Myocyte (in vitro differentiated cells): ENCODE measurements at regions not wholly inside any gene's neighbourhood (a gene's known extent, or its start where the extent isn't known, plus 50 kb on each side); places are given as distances from the start of the nearest gene placed in this dataset.

Source experiments
- DNase-seq: peaks from one replicate; pipeline ENCODE4 v3.0.0-alpha.2; 2012; ENCODE audit warnings: low read depth

GRCh38 chr2:116319001-116319400, 1495.5 kb upstream of the DDX18 start:
- no peak for DNase-seq

DNA sequence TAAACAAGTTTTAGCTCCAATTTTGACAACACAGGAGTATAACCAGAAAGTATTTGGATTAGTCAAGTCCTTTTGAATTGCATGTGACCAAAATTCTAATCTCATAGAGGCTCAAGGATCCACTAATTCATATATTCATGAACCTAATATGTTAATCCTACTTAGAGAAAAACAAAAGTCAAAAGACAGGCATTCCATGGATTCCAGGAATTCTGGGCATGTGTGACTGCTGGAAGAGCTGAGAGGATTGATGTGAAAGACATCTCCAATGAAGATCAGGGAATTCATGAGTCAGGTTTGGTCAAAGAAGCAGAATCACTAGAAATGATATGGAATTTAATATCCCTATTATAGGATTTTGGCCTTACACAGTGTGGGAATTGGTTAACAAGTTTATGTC, 1494.6 kb upstream of the DDX18 start:
- no peak for DNase-seq

DNA sequence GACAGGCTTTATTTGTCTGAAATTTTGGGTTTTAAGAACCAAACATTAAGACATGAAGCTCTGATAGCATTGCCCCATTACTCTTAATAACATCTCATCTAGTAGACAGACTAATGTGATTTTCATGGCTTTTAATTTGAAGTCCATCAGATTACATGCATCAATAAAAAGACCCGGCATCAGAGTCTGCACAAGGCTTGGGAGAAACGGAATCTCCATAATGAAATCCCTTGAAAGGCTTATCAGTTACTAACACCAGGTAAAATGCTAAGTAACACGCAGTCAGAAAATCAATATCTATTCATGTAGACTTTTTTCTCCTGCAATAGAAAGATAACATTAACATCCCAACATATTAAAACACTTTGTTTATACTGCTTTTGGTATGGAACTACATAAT, 1485.2 kb upstream of the DDX18 start:
- DNase-seq = no peak

DNA sequence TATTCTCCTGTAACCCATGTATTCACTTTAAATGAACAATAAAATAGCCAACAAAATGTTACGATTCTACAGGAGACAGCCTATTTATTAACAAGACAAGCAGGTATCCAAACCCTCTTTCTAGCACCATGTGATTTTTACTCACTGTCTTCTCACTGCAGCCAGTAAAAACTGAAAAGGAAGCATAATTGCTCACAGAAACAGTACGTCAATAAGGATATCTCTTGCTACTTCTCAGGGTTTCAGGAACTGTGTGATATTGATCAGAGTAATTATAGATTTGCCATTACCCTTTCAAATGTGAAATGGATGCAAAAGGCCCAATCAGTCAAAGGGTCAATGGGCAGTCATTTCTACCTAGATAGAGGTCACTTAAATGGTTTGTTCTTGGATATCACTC, 1473.8 kb upstream of the DDX18 start:
- no peak for DNase-seq

- DNase-seq = no peak
These were observed 1448.3 kb upstream of the DDX18 start for GRCh38 chr2:116366212-116366611.

GRCh38 chr2:116378786-116379185, 1435.7 kb upstream of the DDX18 start:
- DNase-seq = no peak

DNA sequence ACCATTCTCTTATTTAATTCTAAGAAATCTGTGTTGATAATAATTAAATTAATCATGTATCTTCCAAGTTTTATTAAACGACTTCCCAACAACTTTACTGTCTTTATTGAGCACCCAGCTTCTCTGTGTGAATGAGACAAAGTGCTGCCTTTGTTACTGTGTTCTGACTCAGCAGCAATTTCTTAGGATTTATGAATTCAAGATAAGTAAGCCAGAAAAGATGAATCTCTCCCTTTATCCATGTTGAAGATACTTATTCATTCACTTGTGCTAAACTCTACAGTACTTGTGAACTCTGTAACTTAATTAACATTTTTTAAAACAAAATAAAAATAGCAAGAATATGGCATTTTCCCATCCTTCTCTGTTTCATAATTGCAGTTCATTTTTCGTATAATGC, 1403.3 kb upstream of the DDX18 start:
- no peak for DNase-seq

GRCh38 chr2:116413659-116414058, 1400.8 kb upstream of the DDX18 start:
- no peak for DNase-seq

GRCh38 chr2:116416731-116417377, 1397.6 kb upstream of the DDX18 start:
- DNase-seq = no peak

GRCh38 chr2:116435648-116436047, 1378.8 kb upstream of the DDX18 start:
- no peak for DNase-seq

DNA sequence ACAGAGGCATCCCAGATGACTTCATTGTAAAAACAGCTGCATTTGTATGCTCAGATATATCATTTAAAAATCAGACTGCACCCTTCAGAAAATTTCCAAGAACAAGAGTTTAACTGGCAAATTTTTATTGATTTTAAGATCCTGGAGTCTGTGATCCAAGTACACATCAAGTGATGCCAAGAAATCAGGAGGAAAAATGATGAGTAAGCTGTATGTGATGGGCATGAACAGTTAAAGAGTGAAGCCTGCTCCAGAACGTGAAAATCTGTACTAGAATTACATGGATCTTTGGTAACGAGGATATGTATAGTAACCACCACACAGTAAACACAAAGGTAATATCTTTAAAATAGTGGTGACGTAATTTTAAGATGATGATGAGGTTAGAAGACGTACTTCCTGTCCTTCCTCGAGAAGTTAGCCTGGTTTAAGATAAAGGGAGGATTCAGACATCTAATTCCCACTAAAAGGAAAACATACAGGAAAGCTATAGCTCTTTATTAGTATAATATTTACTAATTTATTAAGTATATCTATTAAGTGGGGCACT, 1374.3 kb upstream of the DDX18 start:
- DNase-seq = no peak

DNA sequence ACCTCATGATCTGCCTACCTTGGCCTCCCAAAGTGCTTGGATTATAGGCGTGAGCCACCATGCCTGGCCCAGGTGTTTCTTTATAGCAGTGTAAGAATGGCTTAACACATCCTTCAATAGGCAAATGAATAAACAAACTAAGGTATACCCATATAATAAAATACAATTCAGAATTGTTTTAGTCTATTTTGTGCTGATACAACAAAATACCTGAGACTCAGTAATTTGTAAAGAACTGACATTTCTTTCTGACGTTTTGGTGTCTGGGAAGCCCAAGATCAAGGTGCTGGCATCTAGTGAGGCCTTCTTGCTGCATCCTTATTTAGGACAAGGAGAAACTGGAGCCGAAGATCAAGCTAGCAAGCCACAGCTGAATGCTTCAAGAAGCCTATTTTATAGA, 1372.1 kb upstream of the DDX18 start:
- DNase-seq = no peak

DNA sequence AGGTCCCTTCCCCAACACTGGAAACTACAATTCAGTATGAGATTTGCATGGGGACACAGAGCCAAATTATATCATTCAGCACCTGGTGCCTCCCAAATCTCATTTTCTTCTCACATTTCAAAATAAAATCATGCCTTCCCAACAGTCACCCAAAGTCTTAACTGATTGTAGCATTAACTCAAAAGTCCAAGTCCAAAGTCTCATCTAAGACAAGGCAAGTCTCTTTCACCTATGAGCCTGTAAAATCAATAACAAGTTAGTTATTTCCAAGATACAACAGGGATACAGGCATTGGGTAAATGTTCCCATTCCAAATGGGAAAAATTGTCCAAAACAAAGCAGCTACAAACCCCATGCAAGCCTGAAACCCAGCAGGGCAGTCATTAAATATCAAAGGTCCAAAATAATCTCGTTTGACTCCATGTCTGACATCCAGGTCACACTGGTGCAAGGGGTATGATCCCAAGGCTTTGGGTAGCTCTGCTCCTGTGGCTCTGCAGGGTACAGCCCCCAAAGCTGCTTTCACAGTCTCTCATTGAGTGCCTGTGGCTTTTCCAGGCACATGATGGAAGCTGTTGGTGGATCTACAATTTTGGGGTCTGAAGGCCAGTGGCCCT, 1370.1 kb upstream of the DDX18 start:
- no peak for DNase-seq

GRCh38 chr2:116450990-116451389, 1363.5 kb upstream of the DDX18 start:
- no peak for DNase-seq

DNA sequence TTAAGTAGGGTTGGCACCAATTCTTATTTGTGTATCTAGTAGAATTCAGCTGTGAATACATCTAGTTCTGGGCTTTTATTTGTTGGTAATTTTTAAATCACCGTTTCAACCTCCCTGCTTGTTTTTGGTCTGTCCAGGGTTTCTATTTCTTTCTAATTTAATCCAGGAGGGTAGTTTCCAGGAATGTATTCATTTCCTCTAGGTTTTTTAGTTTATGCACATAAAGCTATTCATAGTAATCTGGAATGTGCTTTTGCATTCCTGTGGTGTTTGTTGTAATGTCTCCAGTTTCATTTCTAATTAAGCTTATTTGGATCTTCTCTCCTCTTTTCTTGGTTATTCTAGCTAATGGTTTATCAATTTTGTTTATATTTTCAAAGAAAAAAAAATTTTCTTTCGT, 1361.8 kb upstream of the DDX18 start:
- no peak for DNase-seq

- DNase-seq = no peak
These were observed 1358.1 kb upstream of the DDX18 start for GRCh38 chr2:116456429-116456828.

GRCh38 chr2:116467243-116467642, 1347.2 kb upstream of the DDX18 start:
- DNase-seq = no peak

GRCh38 chr2:116477229-116477628, 1337.3 kb upstream of the DDX18 start:
- no peak for DNase-seq

GRCh38 chr2:116487336-116487735, 1327.2 kb upstream of the DDX18 start:
- no peak for DNase-seq

- DNase-seq = no peak
These were observed 1325.2 kb upstream of the DDX18 start for GRCh38 chr2:116489292-116489691.

- DNase-seq = no peak
These were observed 1324.5 kb upstream of the DDX18 start for GRCh38 chr2:116489944-116490343.

- no peak for DNase-seq
These were observed 1323.9 kb upstream of the DDX18 start for GRCh38 chr2:116490511-116491145.

DNA sequence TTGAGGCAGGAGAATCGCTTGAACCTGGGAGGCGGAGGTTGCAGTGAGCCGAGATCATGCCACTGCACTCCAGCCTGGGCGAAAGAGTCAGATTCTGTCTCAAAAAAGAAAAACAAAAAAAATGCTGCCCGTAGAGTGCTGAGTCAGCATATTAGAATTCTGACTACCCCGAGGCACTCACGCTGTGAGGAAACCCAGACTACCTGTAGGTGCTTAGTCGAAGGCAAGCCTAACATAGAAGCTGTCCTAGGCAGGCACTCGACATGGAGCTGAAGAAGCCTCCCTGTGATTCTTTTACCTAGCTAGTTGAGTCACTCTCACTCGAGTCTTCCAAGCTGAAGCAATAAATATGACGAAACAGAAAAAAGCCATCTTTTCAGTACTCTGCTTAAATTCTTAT, 1323.2 kb upstream of the DDX18 start:
- DNase-seq = no peak
